Esophagus muscularis mucosa (tissue), 3 donors: ENCODE measurements at regions not wholly inside any gene's neighbourhood (a gene's known extent, or its start where the extent isn't known, plus 50 kb on each side); places are given as distances from the start of the nearest gene placed in this dataset.

Experiments
- CTCF ChIP-seq, 3 experiments: fragments of 200-600 bp in 2 of 3; fragments of 450-650 bp in 1 of 3; sonication (generic) in 2 of 3; IDR thresholded peaks; one replicate each; pipeline ENCODE4 v1.5.1; 2017 to 2019; ENCODE audit warnings: antibody characterized with exemption in 3 of 3, mild to moderate bottlenecking in 2 of 3, moderate library complexity in 1 of 3
- POLR2A ChIP-seq: fragments of 450-650 bp; IDR thresholded peaks from one replicate; pipeline ENCODE4 v1.6.1; 2017; ENCODE audit warnings: antibody characterized with exemption, moderate library complexity, mild to moderate bottlenecking, low read depth
- POLR2AphosphoS5 ChIP-seq, 2 donors: sonication (generic); formaldehyde crosslinking; IDR thresholded peaks; one replicate each; pipeline ENCODE4 v1.6.1; 2017; ENCODE audit warnings: antibody characterized with exemption in 2 of 2

- TF ChIP-seq CTCF (IDR thresholded peaks at IDR 0.05) (no peak), POLR2A (no peak), POLR2AphosphoS5 (IDR thresholded peaks at IDR 0.05) (no peak)
Observed at GRCh38 chr20:7333841-7334240, 566.4 kb downstream of the BMP2 start.
